SK-N-SH (cell line): ENCODE measurements at regions not wholly inside any gene's neighbourhood (a gene's known extent, or its start where the extent isn't known, plus 50 kb on each side); places are given as distances from the start of the nearest gene placed in this dataset.

Experiments
- POLR2AphosphoS5 ChIP-seq: IDR thresholded peaks from 2 replicates; pipeline ENCODE4 v1.6.1; 2012; ENCODE audit warnings: low read depth, low read length
- RXRA ChIP-seq: IDR thresholded peaks from 2 replicates; pipeline ENCODE4 v1.4.0; 2012; ENCODE audit warnings: low read depth, mild to moderate bottlenecking, borderline replicate concordance
- TF ChIP-seq, protein P1 (sequence below): fragments of 200-600 bp; sonication (generic); IDR thresholded peaks from 2 replicates; pipeline ENCODE4 v1.6.1; 2017; ENCODE audit warnings: antibody characterized with exemption, mild to moderate bottlenecking, moderate library complexity
- TF ChIP-seq, protein P2 (sequence below): fragments of 150-350 bp; IDR thresholded peaks from 2 replicates; pipeline ENCODE4 v1.6.1; 2017; ENCODE audit warnings: antibody characterized with exemption, low read length, low read depth, borderline replicate concordance

- TF ChIP-seq POLR2AphosphoS5, result no peak
- no peak for TF ChIP-seq RXRA
- TF ChIP-seq, protein P1, sequence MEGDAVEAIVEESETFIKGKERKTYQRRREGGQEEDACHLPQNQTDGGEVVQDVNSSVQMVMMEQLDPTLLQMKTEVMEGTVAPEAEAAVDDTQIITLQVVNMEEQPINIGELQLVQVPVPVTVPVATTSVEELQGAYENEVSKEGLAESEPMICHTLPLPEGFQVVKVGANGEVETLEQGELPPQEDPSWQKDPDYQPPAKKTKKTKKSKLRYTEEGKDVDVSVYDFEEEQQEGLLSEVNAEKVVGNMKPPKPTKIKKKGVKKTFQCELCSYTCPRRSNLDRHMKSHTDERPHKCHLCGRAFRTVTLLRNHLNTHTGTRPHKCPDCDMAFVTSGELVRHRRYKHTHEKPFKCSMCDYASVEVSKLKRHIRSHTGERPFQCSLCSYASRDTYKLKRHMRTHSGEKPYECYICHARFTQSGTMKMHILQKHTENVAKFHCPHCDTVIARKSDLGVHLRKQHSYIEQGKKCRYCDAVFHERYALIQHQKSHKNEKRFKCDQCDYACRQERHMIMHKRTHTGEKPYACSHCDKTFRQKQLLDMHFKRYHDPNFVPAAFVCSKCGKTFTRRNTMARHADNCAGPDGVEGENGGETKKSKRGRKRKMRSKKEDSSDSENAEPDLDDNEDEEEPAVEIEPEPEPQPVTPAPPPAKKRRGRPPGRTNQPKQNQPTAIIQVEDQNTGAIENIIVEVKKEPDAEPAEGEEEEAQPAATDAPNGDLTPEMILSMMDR, result no peak
- TF ChIP-seq, protein P2, sequence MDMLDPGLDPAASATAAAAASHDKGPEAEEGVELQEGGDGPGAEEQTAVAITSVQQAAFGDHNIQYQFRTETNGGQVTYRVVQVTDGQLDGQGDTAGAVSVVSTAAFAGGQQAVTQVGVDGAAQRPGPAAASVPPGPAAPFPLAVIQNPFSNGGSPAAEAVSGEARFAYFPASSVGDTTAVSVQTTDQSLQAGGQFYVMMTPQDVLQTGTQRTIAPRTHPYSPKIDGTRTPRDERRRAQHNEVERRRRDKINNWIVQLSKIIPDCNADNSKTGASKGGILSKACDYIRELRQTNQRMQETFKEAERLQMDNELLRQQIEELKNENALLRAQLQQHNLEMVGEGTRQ, result no peak
Observed at GRCh38 chr12:19577281-19577530, 137.9 kb downstream of the AEBP2 start.
